Right forelimb (tissue), 1 donor: ENCODE measurements at regions not wholly inside any gene's neighbourhood (a gene's known extent, or its start where the extent isn't known, plus 50 kb on each side); places are given as distances from the start of the nearest gene placed in this dataset.
A peak's percentile ranks its signal among the peaks of the same experiment; 100 is the strongest.

Experiments
- DNase-seq: peaks from one replicate; pipeline ENCODE4 v3.0.0-alpha.2; 2018

DNA sequence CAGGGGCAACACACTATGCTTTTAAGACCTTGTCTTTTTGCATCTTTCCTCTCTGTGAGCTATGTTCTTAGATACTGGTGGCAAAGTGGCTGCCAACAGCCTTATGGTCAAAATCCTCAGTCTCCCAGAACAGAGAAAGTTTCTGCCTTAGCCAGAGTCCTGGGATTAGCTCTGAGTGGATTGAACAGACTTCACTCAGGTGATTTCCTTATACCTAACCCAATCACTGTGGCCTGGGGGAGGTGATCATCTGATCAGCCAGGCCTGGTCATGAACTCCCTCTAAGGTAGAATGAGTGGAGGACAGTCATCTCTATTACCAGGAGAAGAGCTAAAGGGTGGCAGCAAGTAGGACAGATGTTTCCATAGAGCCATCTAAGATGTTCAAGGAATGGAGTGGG, 218.5 kb upstream of the E2F8 start:
- no peak for DNase-seq

DNA sequence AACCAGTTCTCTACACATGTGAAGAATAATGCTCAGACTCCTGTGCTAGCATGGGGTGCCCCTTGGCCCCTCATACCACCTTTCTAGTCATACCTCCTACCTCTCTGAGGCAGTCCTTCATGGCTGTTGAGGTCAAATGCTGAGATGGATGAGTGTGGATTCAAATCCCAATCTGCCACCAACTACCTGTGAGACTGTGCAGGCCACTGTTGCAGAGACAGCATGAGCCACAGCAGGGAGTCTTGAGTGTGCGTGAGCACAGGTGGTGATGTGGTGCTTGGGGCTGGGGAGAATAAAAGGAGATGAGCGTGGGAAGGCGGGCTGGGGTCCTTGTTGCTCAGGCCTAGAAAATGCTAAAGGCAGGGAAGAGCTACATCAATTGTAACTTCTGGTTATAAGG, 218.0 kb upstream of the E2F8 start:
- DNase-seq = no peak

DNA sequence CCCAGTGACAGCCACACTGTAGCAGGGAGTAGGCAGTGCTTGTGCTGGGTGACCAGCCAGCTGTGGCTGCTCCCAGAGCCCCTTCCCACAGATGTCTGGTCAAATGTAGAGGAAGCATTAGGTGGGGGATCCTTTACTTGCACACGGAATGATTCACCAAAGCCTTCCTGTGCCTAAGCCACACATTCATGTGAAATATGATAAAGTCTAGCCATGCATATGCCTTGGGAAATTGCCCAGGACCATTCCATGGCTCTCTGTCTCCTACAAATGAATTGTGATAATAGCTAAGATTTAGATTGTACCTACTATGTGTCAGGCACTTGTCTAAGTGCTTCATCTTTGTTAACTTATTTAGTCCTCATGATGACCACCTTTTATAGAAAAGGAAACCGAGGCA, 217.5 kb upstream of the E2F8 start:
- DNase-seq = no peak

DNA sequence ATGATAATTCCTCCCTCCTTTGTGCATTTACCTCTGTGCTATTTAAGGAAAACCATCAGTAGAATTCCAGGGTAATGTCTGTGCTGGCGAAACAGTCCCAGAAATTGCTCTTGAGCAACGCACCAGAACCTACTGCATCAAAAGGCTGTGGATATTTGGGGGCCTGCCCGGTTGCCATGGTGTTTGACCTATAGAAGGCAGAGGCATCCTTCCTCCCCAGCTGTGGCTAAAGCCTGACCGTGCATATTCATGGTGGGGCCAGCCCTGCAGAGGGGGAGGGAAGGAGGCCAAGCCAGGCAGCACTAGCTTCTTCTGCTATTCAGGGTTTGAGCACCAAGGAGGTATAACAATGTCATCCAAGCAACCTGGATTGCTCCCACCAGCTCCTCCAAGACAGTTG, 215.0 kb upstream of the E2F8 start:
- no peak for DNase-seq

DNA sequence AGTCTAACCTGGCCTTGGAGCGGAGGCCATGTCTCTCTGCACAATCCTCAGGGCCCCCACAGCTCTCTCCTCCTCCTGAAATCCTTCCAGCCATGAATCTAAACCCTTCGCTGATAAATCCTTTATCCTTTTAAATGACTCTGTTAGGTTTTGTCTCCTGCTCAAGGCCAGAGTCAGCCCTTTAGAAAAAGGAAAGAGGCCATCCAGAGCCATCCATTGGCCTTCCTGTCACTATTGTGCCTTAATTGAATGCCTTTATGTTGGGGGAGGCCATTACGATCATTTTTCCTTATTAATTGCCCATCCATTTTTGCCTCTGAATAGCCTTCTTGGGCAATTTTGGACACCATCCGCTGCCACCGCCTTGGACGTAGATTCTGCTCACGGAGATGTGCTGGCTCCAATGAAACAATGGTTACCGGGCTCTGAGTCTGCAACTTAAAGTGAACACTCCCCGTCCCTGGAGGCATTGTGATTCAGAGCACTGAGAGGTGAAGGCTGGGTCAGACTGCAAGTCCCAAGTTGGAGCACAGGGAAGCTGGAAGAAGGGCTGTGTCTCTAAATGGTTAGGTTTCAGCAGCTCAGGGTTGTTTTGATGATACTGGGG, 213.0 kb upstream of the E2F8 start:
- no peak for DNase-seq

DNA sequence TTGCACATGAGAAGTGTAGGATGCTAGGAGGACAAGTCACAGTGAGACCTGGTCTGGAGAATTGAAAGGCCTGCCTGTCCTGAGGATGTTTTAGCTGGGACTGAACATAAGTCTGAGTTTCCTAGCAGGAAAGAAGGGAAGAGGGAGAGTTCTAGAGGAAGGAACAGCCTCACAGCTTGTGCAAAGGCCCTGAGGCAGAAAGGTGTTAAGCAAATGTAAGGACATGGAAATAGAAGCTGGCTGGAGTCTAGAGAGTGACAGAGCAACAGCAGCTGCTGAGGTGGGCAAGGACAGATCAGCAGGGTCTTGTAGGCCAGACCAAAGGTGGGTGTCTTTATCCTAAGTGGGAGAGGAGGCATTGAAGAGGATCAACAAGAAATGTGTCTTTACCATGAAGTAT, 210.9 kb upstream of the E2F8 start:
- DNase-seq = no peak

DNA sequence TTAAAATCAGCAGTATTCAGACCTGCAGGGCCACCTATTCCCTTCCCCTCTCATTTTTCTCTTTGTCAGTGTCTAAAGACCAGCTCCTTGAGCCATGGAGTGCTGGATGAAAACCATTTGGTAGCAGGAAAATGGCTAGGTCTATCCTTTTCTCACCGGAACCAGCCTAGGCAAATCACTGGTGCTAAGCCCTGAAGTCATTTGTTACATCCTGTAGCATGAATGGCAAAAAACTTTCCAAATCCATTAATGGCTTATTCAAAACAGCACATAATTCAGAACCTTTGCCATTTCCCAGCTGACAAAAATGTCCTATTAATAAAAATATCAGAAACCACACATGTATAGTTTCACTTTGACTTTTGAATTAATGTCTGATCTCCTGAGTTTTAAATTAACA, 209.5 kb upstream of the E2F8 start:
- DNase-seq = no peak

DNA sequence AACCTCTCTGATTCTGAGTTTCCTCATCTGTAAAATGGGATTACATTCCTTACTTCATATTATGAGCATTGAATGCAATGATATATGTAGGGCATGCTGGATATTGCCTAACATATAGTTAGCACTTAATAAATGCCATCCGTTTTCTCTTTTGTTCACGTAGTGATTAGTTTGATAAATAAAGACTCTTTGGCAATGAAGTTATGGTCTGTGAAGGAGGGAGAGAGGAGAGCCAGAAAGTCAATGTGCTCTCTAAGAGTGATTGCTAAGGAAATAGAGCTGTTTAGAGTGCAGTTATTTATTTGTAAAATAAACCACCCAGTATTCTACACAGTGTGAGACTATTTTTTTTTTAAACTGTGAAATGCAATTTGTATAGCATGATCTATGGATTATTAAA, 207.9 kb upstream of the E2F8 start:
- no peak for DNase-seq

DNA sequence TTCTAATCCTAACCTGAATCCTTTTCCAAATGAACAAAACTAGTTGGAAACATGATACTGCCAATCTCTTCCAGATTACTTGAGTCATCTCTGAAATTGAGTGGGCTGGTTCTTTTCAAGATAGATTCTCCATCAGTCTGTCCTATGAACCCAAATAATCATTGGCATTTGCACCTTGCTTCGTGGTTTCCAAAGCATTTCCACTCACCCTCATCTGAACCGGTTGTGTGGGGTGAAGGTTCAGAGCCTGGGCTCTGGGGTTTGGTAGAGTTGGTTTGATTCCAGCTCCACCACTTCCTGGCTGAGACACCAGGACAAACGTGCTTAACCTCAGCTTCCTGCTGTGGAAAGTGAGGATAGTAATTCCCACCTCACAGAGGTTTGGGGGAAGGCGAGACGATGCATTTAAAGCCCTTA, 206.4 kb upstream of the E2F8 start:
- DNase-seq = no peak

DNA sequence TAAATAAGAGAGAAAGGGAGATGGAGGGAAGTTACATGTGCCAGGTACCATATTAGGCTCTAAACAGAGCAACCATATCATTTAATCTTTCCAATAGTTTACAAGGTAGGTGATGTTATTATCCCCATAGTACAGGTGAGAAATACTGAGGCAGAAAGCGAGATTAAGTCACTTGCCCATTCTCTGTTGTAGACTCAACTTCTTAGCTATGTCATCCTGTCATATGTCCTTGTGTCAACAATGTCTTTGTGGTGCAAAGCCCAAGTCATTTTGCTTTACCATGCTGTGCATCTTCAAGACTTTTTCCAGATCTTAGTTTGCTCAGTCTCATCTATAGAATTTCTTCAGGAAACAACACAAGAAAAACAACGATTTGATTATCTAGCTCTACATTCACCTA, 205.0 kb upstream of the E2F8 start:
- no peak for DNase-seq

DNA sequence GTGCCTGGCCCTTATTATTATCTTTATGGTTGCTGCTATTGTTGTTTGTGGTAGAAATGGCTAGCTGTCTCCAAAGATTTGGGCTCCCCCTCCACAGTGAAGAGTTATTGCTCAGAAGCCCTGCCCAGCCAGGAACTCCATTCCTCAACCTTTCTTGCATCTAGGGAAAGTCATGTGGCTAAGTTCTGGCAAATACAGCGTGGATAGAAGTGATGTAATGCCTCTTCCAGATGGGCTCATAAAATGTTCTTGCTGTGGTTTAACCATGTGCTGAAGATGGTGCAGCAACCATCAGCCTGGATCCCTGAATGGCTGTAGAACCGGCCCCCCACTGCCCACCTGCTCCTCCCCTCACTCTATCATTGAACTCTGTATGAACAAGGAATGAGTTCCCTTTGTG, 203.5 kb upstream of the E2F8 start:
- DNase-seq = no peak

DNA sequence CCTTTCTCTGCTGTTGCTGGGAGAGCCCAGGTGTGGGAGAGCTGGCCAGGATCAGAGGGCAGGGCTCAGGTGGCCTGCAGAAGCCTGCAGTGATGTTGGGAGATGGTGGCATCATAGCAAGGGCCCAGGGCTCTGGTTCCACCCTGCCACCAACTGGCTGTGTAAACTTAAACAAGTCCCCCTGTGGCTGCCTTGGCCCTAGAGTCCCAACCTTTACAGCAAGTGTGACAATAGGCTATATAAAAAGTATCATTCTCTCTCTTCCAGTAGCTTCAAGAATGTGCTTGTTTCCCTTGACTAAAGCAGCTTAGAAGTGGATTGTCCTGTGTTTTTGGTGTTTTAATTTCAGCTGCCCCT, 201.8 kb upstream of the E2F8 start:
- no peak for DNase-seq

DNA sequence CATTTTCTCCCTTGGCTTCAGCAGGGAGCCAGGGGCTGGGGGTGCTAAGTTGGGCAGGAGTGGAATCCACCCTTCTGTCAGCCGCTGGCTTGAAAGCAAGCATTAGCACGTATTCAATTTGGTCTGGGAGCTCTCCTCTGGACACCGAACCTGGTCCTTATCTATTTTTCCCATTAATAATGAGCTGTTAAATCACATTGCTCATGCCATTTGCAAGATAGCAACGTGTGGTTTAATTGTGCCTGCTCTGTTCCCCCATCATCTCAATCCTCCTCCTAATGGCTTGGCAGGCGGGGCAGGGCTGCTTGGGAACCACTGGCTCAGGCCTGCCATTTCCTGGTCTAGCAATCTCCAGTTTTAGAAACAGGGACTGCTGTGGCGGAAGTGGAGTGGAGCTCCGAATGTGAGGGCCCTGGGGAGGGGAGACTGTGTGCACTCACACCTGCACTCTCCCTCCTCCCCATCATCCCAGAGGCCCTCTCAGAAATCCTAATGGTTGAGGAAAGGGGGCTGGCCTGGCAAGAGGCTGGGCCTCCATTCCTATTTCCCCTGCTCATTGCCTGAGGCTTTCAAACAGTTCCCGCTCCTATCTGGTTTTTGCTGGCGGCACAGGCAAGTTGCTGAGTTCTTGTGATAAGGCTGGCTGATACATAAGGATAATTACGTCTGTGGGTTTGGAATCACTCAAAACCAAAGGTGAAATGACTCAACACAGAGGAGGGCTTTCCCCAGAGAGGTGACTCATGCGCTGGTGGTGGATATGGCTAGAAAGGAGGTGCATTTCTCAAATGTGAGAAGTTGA, 201.2 kb upstream of the E2F8 start:
- DNase-seq = no peak

DNA sequence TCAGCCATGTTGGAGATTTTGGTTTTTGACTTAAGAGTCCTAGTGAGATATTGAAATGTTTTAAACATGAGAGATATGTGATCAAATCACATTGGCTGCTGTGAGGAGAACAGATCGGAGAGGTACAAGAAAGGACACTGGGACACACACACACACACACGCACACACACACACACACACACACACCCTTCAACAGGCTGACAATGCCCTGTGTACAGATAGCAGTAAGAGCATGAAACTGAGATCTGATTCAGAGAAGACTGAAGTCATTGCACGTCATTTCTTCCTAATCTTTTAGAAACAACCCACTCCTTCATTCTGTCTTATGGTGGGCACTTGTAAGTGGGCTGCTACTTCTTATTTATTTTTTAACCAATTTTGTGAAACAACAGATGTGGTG, 200.5 kb upstream of the E2F8 start:
- DNase-seq = no peak

DNA sequence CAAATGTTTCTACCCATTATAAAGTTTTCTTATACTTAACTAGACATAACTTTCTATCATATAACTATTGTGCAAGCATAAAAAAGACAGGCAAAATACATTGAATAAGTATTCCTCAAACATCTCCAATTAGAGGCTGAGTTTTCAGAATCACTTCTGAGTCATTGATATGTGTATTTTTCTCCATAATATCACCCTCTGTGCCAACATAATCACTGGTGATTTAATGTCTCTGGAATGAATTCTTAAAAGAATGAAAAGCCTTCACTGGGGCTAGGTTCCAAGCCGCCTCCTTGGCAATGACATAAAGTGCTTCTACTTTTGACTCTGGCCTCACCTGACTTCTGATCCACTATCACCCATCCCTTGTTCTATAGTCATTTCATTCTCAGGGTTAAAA, 197.0 kb upstream of the E2F8 start:
- DNase-seq = no peak

DNA sequence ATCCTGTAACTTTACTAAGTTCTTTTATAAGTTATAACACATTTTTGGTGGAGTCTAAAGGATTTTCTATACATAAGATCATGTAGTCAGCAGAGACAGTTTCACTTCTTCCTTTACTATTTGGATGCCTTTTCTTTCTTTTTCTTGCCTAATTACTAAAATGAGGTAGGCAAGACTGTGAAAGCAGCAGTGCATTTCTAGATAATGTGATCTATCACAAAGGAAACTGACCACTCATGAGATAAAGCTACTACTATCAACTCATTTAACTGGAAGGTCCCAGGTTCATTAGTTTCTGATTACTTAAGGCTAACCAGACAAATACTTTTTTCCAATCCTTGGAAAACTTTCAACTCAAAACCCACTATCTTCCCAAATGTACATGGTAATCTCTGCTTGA, 196.2 kb upstream of the E2F8 start:
- DNase-seq = no peak

DNA sequence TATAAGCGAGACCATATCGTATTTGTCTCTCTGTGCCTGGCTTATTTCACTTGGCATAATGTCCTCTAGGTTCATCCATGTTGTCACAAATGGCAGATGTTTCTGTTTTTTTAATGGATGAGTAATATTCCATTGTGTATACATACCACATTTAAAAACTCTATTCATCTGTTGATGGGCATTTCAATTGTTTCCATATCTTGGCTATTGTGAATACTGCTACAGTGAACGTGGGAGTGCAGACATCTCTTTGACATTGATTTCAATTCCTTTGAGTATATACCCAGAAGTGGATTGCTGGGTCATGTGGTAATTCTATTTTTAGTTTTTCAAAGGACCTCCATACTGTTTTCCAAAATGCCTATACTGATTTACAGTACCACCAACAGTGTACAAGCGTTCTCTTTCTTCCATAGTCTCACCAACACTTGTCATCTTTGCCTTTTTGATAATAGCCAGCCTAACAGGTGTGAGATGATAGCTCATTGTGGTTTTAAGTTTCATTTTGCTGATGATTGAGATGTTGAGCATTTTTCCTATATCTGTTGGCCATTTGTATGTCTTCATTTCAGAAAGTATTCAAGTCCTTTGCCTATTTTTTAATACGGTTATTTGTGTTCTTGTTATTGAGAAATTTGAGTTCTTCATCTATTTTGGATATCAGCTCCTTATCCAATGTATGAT, 194.7 kb upstream of the E2F8 start:
- no peak for DNase-seq

DNA sequence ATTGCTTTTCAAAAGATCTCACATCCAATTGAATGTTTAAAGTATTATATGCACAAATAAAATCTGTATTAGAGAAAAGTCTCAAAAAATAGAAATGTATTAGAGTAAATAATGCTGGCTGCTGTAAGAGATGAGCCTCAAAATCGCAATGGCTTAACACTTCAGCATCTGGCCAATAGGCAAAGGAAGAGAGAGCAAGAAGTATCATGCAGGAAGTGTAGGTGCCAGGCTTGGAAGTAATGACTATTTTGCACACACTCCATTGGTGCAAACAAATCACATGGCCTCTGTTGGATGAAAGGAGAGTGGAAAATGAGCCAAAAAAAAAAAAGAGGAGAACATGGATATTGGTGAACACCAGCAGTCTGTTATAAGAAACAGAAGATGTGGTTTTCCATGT, 193.0 kb upstream of the E2F8 start:
- DNase-seq = no peak

DNA sequence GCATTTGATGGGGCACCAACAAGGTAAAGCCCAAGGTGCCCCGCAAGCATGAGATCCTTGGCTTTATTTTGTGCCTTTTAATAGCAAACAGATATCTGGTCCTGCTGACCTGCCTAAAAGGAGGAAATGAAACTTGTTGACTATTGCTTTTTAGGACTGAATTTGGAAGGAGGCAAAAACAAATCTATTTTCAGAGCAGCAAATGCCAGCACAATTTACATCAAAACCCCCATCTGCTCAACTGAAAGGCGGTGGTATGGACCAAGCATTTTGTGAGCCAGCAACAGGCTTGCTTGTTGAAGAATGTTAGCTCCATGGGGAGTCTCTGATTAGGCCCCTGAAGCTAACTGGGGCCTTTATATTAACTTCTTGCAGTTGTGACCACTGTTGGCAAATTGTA, 192.6 kb upstream of the E2F8 start:
- DNase-seq = no peak

DNA sequence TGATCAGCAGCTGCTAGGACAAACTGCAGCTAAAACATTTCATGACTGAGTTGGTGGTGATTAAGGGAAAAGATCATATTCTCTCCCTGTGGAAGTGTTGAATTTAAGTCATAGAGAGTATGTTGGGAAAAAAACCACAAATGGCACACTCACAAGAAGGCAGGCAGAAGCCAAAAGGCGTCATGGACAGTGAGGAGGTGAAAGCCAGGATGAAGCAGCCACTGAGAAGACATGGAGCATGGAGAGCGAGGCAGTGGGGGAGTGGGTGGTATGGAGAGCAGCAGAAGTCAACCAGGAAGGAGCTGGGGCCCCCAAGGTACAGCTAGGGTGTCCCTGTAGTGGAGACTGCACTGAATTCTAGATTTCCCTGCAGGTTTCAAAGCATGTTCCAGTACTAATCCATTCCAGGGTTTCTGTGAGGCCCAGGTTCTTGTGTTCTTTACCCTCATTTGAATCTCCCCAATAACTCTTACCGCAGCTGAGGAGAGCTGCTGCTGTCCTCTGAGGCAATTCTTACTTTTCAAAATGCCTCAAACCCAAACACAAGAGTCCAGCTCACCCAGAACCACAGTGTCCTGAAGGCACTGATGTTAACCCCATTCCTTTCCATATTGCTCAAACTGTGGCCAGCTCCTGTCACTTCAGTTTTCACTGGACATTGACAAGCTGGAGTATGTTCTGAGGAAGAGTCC, 191.8 kb upstream of the E2F8 start:
- peak; percentile 64 for DNase-seq

DNA sequence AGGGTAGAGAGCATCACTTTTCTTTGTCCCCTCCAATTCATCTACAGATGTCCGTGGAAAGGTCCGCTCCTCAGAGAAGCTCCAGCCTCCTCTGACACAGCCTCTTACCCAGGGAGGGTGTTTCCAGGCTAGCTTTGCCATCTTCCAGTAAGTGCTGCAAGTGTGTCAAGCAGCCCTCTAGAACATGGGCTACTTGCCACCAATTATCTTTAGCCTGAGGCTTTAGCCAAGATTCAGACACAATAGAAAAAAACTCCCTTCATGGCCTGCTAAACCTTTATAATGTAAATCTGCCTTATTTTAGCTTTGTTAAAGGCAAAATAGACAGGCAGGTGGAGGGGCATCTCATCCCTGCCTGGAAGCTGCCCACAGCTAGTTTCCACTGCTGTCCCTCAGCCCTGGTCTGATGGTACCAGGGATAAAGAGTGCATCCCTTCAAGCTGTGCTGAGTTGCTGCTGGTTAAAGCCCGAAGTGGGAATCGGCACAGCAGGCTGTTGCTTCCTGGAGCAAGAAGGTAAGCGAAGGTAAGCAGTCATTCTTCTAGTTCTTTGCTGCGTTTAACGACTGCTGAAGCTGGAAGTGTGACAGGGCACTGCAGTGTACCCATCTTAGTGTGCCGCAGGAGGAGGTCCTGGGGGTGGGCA, 190.1 kb upstream of the E2F8 start:
- no peak for DNase-seq

DNA sequence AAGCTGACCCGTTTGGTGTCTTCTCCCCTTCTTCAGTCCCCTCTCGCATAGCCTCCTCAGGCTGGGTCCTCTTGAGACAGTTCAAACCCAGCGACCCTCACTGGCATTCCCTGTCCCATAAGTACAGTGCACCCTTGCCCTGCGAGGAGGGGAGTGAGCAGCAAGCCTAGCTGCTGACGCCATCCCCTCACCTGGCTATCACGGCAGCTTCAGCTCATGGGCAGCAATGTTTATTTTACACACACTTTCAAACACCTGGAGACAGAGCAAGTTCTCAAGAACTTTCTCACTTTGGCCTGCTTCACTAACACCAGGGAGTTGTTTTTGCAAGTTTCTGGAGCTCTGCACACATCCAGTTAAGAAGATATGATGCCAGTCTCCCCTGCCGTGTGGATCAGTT, 189.6 kb upstream of the E2F8 start:
- DNase-seq = no peak

DNA sequence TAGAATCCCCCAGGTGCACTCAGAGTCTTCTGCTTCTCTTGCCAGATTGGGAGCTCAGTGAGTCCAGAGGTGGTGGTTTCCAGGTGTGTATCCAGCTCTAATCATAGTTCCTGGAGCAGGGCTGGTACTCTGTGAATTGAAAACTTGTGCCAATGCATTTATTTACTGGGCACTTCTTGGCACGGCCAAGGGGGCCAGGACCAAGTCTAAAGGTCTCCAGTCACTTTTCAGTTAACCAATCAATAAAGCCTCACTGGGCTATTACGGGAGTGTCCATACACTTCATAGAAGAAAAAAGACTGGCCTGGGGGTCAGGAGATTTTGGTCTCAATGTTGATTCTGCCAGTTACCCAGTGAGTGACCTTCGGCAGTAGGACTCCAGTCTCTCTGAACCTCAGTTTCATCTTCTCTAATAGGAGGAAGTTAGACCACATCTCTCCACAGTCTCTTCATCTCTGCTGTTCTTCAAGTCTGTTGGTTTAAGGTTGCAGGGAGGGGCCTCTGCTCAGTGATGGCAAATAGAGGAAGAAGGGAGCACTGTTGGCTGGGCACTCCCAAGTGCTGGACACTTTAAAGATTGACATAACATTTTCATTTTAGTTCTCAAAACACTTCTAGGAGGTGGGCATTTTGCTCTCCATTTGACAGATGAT, 188.5 kb upstream of the E2F8 start:
- DNase-seq = no peak
